ENCODE measurements at regions not wholly inside any gene's neighbourhood (a gene's known extent, or its start where the extent isn't known, plus 50 kb on each side); places are given as distances from the start of the nearest gene placed in this dataset.

DNA sequence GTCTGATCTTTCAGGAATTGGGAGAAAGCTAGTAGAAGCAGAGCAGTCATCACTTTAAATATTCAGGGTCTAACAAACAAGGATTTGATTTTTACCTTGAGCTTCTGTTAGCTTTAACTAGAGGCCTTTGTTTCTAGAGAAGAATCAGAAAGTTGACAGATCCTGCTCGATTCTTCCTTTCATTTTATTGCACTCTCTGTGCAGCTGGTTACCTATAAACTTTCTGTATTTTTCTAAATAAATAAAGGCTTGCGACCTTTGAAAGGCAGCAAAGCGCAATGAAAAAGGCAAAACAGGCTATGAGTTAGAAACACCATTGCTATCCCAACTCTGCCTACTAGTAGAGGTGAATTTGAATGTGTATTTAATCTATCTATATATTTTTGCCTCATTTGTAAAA, 101.4 kb upstream of the NPY2R start:
- no peak for DNase-seq

- no peak for DNase-seq
Measured at GRCh38 chr4:155114790-155115189, 93.6 kb upstream of the NPY2R start.

DNA sequence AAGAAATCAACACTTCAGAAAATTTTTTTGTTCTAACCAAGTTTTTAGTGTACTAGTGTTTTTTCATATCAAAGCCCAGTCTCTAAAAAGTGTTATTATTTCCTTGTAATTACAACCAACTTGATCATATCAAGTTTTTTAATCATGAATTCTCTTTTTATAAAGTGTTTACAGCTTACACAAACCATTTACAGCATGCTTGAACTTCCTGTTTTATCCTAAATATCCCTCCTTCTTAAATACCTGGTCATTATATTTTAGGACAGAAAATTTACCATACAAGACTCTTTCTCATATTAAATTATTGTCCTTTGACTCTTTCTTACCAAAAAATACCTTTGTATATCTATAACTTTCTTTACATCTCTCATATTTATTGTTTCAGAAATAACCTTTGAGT, 89.4 kb upstream of the NPY2R start:
- no peak for DNase-seq

- DNase-seq: no peak
Measured at GRCh38 chr4:155120536-155120935, 87.9 kb upstream of the NPY2R start.

DNA sequence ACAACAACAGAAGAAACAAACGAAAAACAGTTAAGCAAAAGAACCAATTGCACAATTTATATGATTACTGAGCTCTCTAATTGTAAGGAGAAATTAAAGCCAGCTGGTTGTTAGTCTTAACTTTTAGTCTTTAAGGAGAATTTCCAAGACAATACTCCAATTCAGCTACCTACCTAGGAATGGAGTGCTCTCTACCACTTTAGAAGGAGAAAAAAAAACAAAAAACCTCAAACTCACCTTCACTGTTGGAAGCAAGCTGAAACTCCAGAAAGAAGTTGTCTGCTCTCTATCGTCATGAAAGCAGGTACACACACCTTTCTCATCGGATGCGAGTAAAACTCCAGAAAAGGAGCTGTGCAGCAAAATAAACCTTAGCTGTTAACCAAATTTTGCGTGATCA, 86.1 kb upstream of the NPY2R start:
- no peak for DNase-seq

DNA sequence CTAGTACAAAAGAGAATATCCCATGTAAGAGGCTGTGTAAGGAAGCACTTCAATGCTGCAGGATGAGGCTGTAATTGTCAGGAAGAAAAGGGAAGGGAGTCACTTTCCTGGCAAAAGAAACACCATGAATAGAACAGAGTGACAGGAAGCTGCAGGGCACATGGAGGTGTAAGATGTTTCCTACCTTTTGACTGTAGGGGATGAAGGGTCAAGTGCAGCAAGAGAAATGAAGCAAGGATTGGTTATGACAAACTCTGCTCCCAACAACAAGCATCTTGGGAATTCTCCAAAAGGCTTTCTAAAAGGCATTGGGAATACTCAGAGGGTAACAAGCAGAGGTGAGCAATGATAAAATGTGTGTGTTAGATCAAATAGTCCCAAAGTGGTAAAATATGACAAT, 74.3 kb upstream of the NPY2R start:
- no peak for DNase-seq

DNA sequence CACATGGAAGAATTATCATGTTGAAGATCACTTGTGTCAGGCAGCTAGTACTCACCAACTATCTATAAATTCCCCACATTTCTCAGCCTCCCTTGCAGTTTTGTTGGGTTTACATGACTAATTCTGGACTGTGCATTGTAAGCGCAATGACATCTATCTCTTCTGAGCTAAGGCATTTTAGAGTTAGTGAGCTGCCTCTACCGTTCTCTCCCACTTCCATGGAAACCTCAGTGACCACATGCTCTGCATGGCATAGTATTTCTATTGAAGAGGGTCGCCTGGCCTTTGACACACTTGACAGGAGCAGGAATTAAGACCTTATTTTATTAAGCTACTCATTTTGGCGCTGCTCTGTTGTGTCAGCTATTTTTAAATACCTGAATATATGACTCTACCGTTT, 67.5 kb upstream of the NPY2R start:
- no peak for DNase-seq

DNA sequence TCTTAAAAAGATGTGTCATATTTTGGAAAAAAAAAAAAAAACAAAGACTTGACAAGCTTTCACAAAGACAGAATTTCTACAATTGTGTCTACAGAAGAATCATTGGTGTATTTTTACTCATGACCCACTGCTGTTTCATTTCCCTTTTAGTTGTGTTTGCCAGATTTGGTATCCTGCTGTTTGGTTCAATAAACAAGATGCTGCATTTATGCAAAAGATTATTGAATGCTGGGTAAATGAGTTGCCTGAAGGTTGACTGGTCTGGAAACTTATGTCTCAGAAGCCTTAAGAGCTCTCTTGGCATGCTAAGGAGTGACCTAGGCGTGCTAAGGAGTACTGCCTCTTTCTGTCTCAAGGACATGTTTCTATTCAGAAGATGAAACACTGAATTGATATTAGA, 64.9 kb upstream of the NPY2R start:
- DNase-seq: no peak

Measured in left hindlimb (tissue), 1 donor.